Parathyroid adenoma (tissue), 2 donors: ENCODE measurements at regions not wholly inside any gene's neighbourhood (a gene's known extent, or its start where the extent isn't known, plus 50 kb on each side); places are given as distances from the start of the nearest gene placed in this dataset.

Source experiments
- H2AFZ ChIP-seq: fragments of 300-600 bp; sonication (generic); one replicate; pipeline ENCODE4 v1.7.0; 2017; ENCODE audit warnings: antibody characterized with exemption, mild to moderate bottlenecking
- H3K27ac ChIP-seq: fragments of 300-600 bp; sonication (generic); one replicate; pipeline ENCODE4 v1.7.0; 2017
- H3K27me3 ChIP-seq: fragments of 300-600 bp; sonication (generic); one replicate; pipeline ENCODE4 v1.7.0; 2017; ENCODE audit warnings: low read length; ENCODE audit not compliant: control insufficient read depth, insufficient read depth
- H3K36me3 ChIP-seq: fragments of 300-600 bp; sonication (generic); one replicate; pipeline ENCODE4 v1.7.0; 2017; ENCODE audit warnings: low read length; ENCODE audit not compliant: control insufficient read depth, insufficient read depth
- H3K4me1 ChIP-seq: fragments of 300-600 bp; sonication (generic); one replicate; pipeline ENCODE4 v1.7.0; 2017; ENCODE audit warnings: control low read depth
- H3K4me2 ChIP-seq: fragments of 300-600 bp; sonication (generic); one replicate; pipeline ENCODE4 v1.7.0; 2017; ENCODE audit warnings: low read length
- H3K4me3 ChIP-seq: fragments of 300-600 bp; sonication (generic); one replicate; pipeline ENCODE4 v1.7.0; 2017; ENCODE audit warnings: low read depth, low read length
- H3K79me2 ChIP-seq: fragments of 300-600 bp; sonication (generic); one replicate; pipeline ENCODE4 v1.7.0; 2017; ENCODE audit warnings: control low read depth
- H3K9ac ChIP-seq: fragments of 300-600 bp; sonication (generic); one replicate; pipeline ENCODE4 v1.7.0; 2017; ENCODE audit warnings: mild to moderate bottlenecking
- H3K9me3 ChIP-seq: fragments of 300-600 bp; sonication (generic); one replicate; pipeline ENCODE4 v1.7.0; 2017; ENCODE audit warnings: low read length; ENCODE audit not compliant: control insufficient read depth
- TF ChIP-seq, protein P1 (sequence below): fragments of 300-600 bp; sonication (generic); IDR thresholded peaks from one replicate; pipeline ENCODE4 v1.7.0; 2017; ENCODE audit warnings: antibody characterized with exemption, mild to moderate bottlenecking
- donor health status: primary hyperparathyroidism.

DNA sequence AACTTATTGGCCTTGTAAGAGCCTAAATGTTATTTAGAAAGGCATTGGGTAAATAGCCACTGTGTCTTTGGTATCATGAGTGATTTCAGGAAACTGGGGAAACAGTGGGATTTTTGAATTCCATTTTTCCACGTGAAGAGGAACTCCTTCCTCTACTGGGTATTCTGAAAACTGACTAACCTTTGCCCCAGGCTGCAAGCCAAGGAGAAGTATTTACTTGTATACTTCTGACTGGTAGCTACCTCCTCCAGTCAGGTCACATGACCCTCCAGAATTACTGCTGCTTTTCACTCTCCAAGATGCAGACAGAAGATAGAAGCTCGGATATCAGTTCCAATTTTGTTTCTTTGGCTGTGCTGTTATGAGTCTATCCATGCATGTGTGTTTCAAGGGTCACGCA, 50.9 kb upstream of the MAP3K13 start:
- TF ChIP-seq, protein P1, sequence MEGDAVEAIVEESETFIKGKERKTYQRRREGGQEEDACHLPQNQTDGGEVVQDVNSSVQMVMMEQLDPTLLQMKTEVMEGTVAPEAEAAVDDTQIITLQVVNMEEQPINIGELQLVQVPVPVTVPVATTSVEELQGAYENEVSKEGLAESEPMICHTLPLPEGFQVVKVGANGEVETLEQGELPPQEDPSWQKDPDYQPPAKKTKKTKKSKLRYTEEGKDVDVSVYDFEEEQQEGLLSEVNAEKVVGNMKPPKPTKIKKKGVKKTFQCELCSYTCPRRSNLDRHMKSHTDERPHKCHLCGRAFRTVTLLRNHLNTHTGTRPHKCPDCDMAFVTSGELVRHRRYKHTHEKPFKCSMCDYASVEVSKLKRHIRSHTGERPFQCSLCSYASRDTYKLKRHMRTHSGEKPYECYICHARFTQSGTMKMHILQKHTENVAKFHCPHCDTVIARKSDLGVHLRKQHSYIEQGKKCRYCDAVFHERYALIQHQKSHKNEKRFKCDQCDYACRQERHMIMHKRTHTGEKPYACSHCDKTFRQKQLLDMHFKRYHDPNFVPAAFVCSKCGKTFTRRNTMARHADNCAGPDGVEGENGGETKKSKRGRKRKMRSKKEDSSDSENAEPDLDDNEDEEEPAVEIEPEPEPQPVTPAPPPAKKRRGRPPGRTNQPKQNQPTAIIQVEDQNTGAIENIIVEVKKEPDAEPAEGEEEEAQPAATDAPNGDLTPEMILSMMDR, result no peak
- Histone ChIP-seq H3K4me2 (no peak overlapping the region), H3K4me1 (no peaks in the 10 kb centered on the region)

More for the DNA sequence above, 50.9 kb upstream of the MAP3K13 start:
- Histone ChIP-seq H2AFZ (no peak overlapping the region), H3K27me3 (no peaks in the 10 kb centered on the region), H3K79me2 (no peaks in the 10 kb centered on the region), H3K9me3 (no peaks in the 10 kb centered on the region), H3K27ac (no peak overlapping the region), H3K9ac (no peak overlapping the region), H3K36me3 (no peaks in the 10 kb centered on the region), H3K4me3 (no peak overlapping the region)
